ENCODE measurements at regions not wholly inside any gene's neighbourhood (a gene's known extent, or its start where the extent isn't known, plus 50 kb on each side); places are given as distances from the start of the nearest gene placed in this dataset.

GRCh38 chr15:66862940-66863335 lies 160.9 kb downstream of the SMAD6 start:
- Histone ChIP-seq H3K79me1 (ENCODE audit: low read depth in 1 of 2, low read length in 2 of 2) (peaks cover 6 to 33% of the 10 kb centered on the region in 2 experiments; a peak in 3 of 4 replicates), H3K56ac (ENCODE audit: extremely low read depth, insufficient read depth, low read length) (no peak overlapping the region), H3K9me3 (ENCODE audit: control insufficient read depth, insufficient read depth, low read length) (no peaks in the 10 kb centered on the region), H3K23ac (ENCODE audit: low read depth, low read length) (no peak overlapping the region), H3K4me3 (ENCODE audit: insufficient read depth, low read depth, low read length) (no peak overlapping the region), H3K36me3 (ENCODE audit: control insufficient read depth, insufficient read depth, low read length) (peaks cover 4% of the 10 kb centered on the region; the same call in 1 of the 2 replicates), H2BK20ac (ENCODE audit: low read depth, low read length) (no peak overlapping the region), H3K9ac (ENCODE audit: low read depth, low read length) (no peak overlapping the region), H2BK15ac (ENCODE audit: low read depth, low read length) (no peak overlapping the region), H3K14ac (replicated peaks; ENCODE audit: low read depth, low read length) (no peak overlapping the region; the same call in 1 of the 2 replicates), H2BK5ac (ENCODE audit: low read depth, low read length, poor library complexity, severe bottlenecking) (no peak overlapping the region), H2AK9ac (replicated peaks; ENCODE audit: low read depth, low read length, poor library complexity) (peak overlapping the region; percentile 6), H4K20me1 (ENCODE audit: insufficient read depth, low read length) (peaks cover 9% of the 10 kb centered on the region; the same call in 1 of the 2 replicates), H3K4me2 (ENCODE audit: low read depth, low read length) (no peak overlapping the region), H2AFZ (replicated peaks; ENCODE audit: low read length, poor library complexity) (peak overlapping the region; percentile 75), H2BK120ac (ENCODE audit: low read depth, low read length) (no peak overlapping the region), H3K27ac (ENCODE audit: insufficient read depth, low read length) (no peak overlapping the region), H3K4ac (ENCODE audit: low read depth, low read length) (no peak overlapping the region), H3K18ac (ENCODE audit: low read depth, low read length) (no peak overlapping the region), H3K4me1 (ENCODE audit: control insufficient read depth, insufficient read depth, low read length) (peaks cover 7% of the 10 kb centered on the region), H4K5ac (ENCODE audit: low read depth, low read length) (no peak overlapping the region), H3K27me3 (ENCODE audit: control insufficient read depth, insufficient read depth, low read length) (no peaks in the 10 kb centered on the region), H2AK5ac (ENCODE audit: low read depth, low read length) (peak overlapping the region; percentile 88; the same call in 1 of the 2 replicates), H3K9me1 (ENCODE audit: insufficient read depth, low read length) (peaks cover 5% of the 10 kb centered on the region; the same call in 1 of the 2 replicates), H4K91ac (ENCODE audit: insufficient read depth, low read depth, low read length) (no peak overlapping the region), H4K8ac (ENCODE audit: low read depth in 2 of 2, low read length in 2 of 2) (no peak overlapping the region)
- intact Hi-C loops (cut with micrococcal nuclease): loop anchor here (2.0 kb wide), 1 partner anchor 40 kb away; no protein-coding TSS in a partner anchor
- in situ Hi-C loops (cut with MboI; ENCODE audit: low sequenced_read_pairs): loop anchor here (25.0 kb wide), 1 partner anchor 501 kb away; the partner anchor contains the start of gene TIPIN
- dilution Hi-C loops (cut with HindIII; ENCODE audit: low sequenced_read_pairs, unreplicated experiment): no loop called here
- WGBS, 2 experiments (ENCODE audit: extremely low coverage in 2 of 2, insufficient read length in 1 of 2): no CpG with 5 or more reads among the region's 9 CpGs
- BruUV-seq (replicated peaks): no TSS peak
- POLR2A ChIA-PET (ENCODE audit: unreplicated experiment): no interaction called here
- CTCF ChIA-PET: no interaction called here
- TF ChIP-seq CHD1 (IDR thresholded peaks at IDR 0.05; ENCODE audit: low read depth, low read length) (no peak), RCOR1 (IDR thresholded peaks at IDR 0.05; ENCODE audit: insufficient replicate concordance, low read length) (no peak), POLR2A (IDR thresholded peaks at IDR 0.05; ENCODE audit: low read depth, low read length) (no peak), FOS (IDR thresholded peaks at IDR 0.05; ENCODE audit: low read depth, low read length) (peak; percentile 27; the same call in 1 of the 2 replicates), BHLHE40 (IDR thresholded peaks at IDR 0.05; ENCODE audit: low read depth, low read length) (peak; percentile 64), SMC3 (IDR thresholded peaks at IDR 0.05; ENCODE audit: low read depth, low read length) (peak; percentile 91), MXI1 (IDR thresholded peaks at IDR 0.05; ENCODE audit: borderline replicate concordance, low read depth, low read length) (0 out of 2 replicates have a peak, but pooled peaks have one; percentile 37), MAZ (IDR thresholded peaks at IDR 0.05; ENCODE audit: borderline replicate concordance, low read depth, low read length) (no peak), RAD21 (IDR thresholded peaks at IDR 0.05; ENCODE audit: low read length) (peak; percentile 89)
- TF ChIP-seq, protein P1, sequence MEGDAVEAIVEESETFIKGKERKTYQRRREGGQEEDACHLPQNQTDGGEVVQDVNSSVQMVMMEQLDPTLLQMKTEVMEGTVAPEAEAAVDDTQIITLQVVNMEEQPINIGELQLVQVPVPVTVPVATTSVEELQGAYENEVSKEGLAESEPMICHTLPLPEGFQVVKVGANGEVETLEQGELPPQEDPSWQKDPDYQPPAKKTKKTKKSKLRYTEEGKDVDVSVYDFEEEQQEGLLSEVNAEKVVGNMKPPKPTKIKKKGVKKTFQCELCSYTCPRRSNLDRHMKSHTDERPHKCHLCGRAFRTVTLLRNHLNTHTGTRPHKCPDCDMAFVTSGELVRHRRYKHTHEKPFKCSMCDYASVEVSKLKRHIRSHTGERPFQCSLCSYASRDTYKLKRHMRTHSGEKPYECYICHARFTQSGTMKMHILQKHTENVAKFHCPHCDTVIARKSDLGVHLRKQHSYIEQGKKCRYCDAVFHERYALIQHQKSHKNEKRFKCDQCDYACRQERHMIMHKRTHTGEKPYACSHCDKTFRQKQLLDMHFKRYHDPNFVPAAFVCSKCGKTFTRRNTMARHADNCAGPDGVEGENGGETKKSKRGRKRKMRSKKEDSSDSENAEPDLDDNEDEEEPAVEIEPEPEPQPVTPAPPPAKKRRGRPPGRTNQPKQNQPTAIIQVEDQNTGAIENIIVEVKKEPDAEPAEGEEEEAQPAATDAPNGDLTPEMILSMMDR (conservative IDR thresholded peaks at IDR 0.05; ENCODE audit: low read depth, low read length): peak; percentile 90
- TF ChIP-seq, protein P2, sequence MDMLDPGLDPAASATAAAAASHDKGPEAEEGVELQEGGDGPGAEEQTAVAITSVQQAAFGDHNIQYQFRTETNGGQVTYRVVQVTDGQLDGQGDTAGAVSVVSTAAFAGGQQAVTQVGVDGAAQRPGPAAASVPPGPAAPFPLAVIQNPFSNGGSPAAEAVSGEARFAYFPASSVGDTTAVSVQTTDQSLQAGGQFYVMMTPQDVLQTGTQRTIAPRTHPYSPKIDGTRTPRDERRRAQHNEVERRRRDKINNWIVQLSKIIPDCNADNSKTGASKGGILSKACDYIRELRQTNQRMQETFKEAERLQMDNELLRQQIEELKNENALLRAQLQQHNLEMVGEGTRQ (IDR thresholded peaks at IDR 0.05; ENCODE audit: low read depth, low read length): peak; percentile 9; the same call in 1 of the 2 replicates
- DNase-seq: peak; percentile 87
- peak; percentile 94 for ATAC-seq (ENCODE audit: low read depth)
